A673 (cell line): ENCODE measurements at regions not wholly inside any gene's neighbourhood (a gene's known extent, or its start where the extent isn't known, plus 50 kb on each side); places are given as distances from the start of the nearest gene placed in this dataset.

Experiments used
- BruUV-seq: library from RNA; stranded (reverse); fragments of 400-500 nt; replicated peaks from 2 replicates; lab custom pipeline; 2021; lab: Mats Ljungman, UMichigan
- CTCF ChIA-PET: fragments of 300-600 bp; sonication (Branson Sonifier 250); formaldehyde crosslinking; loops from one replicate; lab custom pipeline; 2022; ENCODE audit warnings: antibody characterized with exemption; lab: Charles Lee
- POLR2A ChIA-PET: fragments of 300-600 bp; sonication (Branson Sonifier 250); formaldehyde crosslinking; loops from one replicate; lab custom pipeline; 2022; ENCODE audit warnings: antibody characterized with exemption; ENCODE audit not compliant: low non-redundant PET; lab: Charles Lee
- DNase-seq: peaks from one replicate; pipeline ENCODE4 v3.0.0-alpha.2; 2015; ENCODE audit warnings: low spot score
- H3K27ac ChIP-seq: fragments of 200-600 bp; sonication (generic); 2 replicates; pipeline ENCODE4 v1.5.1; 2016; ENCODE audit warnings: mixed run types, low read depth, mild to moderate bottlenecking, mixed read lengths, antibody characterized with exemption, low read length; ENCODE audit not compliant: poor library complexity, severe bottlenecking
- H3K27me3 ChIP-seq: fragments of 200-600 bp; sonication (generic); replicated peaks from 2 replicates; pipeline ENCODE4 v1.6.1; 2017; ENCODE audit warnings: mixed run types, low read depth, mild to moderate bottlenecking, mixed read lengths, antibody characterized with exemption, low read length; ENCODE audit not compliant: insufficient read depth, poor library complexity
- H3K36me3 ChIP-seq: fragments of 200-600 bp; sonication (generic); 2 replicates; pipeline ENCODE4 v1.6.1; 2016; ENCODE audit warnings: mixed run types, mild to moderate bottlenecking, mixed read lengths, antibody characterized with exemption, low read length; ENCODE audit not compliant: insufficient read depth, poor library complexity, severe bottlenecking
- H3K4me1 ChIP-seq: fragments of 200-600 bp; sonication (generic); 2 replicates; pipeline ENCODE4 v1.6.1; 2017; ENCODE audit warnings: mixed run types, mild to moderate bottlenecking, mixed read lengths, antibody characterized with exemption, low read length; ENCODE audit not compliant: insufficient read depth, poor library complexity, severe bottlenecking
- H3K4me3 ChIP-seq: fragments of 200-600 bp; sonication (generic); 2 replicates; pipeline ENCODE4 v1.5.1; 2016; ENCODE audit warnings: low read depth, mixed run types, mild to moderate bottlenecking, mixed read lengths, low read length; ENCODE audit not compliant: poor library complexity, severe bottlenecking
- H3K9me3 ChIP-seq: fragments of 200-600 bp; sonication (generic); 2 replicates; pipeline ENCODE4 v1.6.1; 2016; ENCODE audit warnings: mixed run types, low read depth, mild to moderate bottlenecking, mixed read lengths, antibody characterized with exemption, low read length; ENCODE audit not compliant: poor library complexity, severe bottlenecking
- EZH2 ChIP-seq: fragments of 200-600 bp; sonication (generic); IDR thresholded peaks from 2 replicates; pipeline ENCODE4 v1.6.1; 2017; ENCODE audit warnings: borderline replicate concordance, low read depth, mild to moderate bottlenecking, mixed read lengths, antibody characterized with exemption, low read length; ENCODE audit not compliant: poor library complexity, severe bottlenecking
- intact Hi-C: fragments of 100-400 bp; cut with micrococcal nuclease; formaldehyde crosslinking; loops from one replicate; pipeline ENCODE4 v1.10.0; 2022; ENCODE audit not compliant: unreplicated experiment
- TF ChIP-seq, protein P1 (sequence below): fragments of 300-800, 200-600 bp; sonication (generic); conservative IDR thresholded peaks from 2 replicates; pipeline ENCODE4 v1.5.1; 2017; ENCODE audit warnings: low read depth, mild to moderate bottlenecking, antibody characterized with exemption, low read length, moderate library complexity, mixed read lengths

DNA sequence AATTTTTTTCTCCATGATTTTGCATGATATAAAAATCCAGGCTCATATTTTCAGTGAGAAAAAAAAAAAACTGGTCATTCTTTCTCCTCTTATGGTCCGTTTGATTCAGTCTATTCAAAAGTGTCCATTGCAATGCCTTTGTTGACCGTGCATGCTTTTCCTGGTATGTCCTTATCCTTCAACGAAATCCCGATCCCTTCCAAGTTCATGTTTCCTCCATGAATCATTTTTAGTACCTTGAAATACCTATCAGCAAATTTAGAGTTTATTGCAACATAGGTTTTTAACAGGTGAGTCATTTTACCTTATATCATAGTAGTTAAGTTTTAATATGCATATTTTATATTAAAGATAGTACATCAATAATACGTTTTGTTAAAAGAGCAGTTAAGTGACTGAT lies 773.8 kb upstream of the CHD1 start:
- no peak for TF ChIP-seq EZH2
- TF ChIP-seq, protein P1, sequence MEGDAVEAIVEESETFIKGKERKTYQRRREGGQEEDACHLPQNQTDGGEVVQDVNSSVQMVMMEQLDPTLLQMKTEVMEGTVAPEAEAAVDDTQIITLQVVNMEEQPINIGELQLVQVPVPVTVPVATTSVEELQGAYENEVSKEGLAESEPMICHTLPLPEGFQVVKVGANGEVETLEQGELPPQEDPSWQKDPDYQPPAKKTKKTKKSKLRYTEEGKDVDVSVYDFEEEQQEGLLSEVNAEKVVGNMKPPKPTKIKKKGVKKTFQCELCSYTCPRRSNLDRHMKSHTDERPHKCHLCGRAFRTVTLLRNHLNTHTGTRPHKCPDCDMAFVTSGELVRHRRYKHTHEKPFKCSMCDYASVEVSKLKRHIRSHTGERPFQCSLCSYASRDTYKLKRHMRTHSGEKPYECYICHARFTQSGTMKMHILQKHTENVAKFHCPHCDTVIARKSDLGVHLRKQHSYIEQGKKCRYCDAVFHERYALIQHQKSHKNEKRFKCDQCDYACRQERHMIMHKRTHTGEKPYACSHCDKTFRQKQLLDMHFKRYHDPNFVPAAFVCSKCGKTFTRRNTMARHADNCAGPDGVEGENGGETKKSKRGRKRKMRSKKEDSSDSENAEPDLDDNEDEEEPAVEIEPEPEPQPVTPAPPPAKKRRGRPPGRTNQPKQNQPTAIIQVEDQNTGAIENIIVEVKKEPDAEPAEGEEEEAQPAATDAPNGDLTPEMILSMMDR = no peak
- POLR2A ChIA-PET = no interaction called here

DNA sequence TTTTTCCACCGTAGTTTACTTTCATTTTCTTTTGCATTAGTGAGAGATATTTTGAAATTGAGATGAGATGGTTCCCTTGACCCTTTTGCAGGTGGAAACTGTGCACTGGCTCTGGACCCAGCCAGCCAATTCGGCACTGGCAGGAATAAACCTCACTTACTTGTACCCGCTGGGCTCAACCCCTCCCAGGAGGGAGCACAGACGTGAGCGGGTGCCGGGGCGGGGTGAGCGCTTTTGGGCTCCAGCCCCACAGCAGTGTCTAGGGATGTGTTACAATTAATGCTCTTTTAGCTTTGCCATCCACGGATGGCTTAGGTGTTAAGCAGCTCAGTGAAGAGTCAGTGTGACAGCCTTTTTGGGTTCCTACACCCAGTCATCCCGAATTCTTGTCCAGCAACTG lies 766.1 kb upstream of the CHD1 start:
- Histone ChIP-seq H3K4me3 (no peak overlapping the region), H3K27ac (no peak overlapping the region), H3K4me1 (no peaks in the 10 kb centered on the region), H3K9me3 (no peaks in the 10 kb centered on the region), H3K36me3 (no peaks in the 10 kb centered on the region), H3K27me3 (no peaks in the 10 kb centered on the region)
- intact Hi-C loops = no loop called here
- BruUV-seq = no TSS peak
- no peak for TF ChIP-seq EZH2
- TF ChIP-seq, protein P1 = no peak
- POLR2A ChIA-PET = no interaction called here
- DNase-seq = no peak
- CTCF ChIA-PET = no interaction called here

More for the DNA sequence above, 773.8 kb upstream of the CHD1 start:
- no peaks in the 10 kb centered on the region for H3K4me1 ChIP-seq
- DNase-seq = no peak
- CTCF ChIA-PET = no interaction called here
- no TSS peak for BruUV-seq
- H3K4me3 ChIP-seq = no peak overlapping the region
- H3K9me3 ChIP-seq = no peaks in the 10 kb centered on the region
- H3K27ac ChIP-seq = no peak overlapping the region
- intact Hi-C loops = no loop called here
- no peaks in the 10 kb centered on the region for H3K36me3 ChIP-seq
- no peaks in the 10 kb centered on the region for H3K27me3 ChIP-seq

DNA sequence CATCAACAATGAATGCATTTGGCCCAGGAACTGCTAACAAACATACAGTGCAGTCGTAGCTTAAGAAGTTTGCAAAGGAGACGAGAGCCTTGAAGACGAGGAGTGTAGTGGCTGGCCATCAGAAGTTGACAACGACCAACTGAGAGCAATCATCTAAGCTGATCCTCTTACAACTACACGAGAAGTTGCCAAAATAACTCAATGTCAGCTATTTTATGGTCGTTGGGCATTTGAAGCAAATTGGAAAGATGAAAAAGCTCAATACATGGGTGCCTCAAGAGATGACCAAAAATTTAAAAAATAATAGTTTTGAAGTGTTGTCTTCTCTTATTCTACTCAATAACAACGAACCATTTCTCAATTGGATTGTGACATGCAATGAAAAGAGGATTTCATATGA lies 757.7 kb upstream of the CHD1 start:
- Histone ChIP-seq H3K9me3 (no peaks in the 10 kb centered on the region), H3K36me3 (no peaks in the 10 kb centered on the region), H3K4me1 (no peaks in the 10 kb centered on the region), H3K4me3 (no peak overlapping the region), H3K27me3 (no peaks in the 10 kb centered on the region), H3K27ac (no peak overlapping the region)
- no peak for DNase-seq
- TF ChIP-seq EZH2 = no peak
- TF ChIP-seq, protein P1 = no peak
- CTCF ChIA-PET = no interaction called here
- BruUV-seq = no TSS peak
- intact Hi-C loops = no loop called here
- POLR2A ChIA-PET = no interaction called here
